Fibroblast of skin of left biceps (primary cell): ENCODE measurements at regions not wholly inside any gene's neighbourhood (a gene's known extent, or its start where the extent isn't known, plus 50 kb on each side); places are given as distances from the start of the nearest gene placed in this dataset.

Experiments used
- DNase-seq, 2 experiments: peaks; one replicate each; pipeline ENCODE4 v3.0.0-alpha.2; 2013; ENCODE audit warnings: low read depth in 2 of 2

DNA sequence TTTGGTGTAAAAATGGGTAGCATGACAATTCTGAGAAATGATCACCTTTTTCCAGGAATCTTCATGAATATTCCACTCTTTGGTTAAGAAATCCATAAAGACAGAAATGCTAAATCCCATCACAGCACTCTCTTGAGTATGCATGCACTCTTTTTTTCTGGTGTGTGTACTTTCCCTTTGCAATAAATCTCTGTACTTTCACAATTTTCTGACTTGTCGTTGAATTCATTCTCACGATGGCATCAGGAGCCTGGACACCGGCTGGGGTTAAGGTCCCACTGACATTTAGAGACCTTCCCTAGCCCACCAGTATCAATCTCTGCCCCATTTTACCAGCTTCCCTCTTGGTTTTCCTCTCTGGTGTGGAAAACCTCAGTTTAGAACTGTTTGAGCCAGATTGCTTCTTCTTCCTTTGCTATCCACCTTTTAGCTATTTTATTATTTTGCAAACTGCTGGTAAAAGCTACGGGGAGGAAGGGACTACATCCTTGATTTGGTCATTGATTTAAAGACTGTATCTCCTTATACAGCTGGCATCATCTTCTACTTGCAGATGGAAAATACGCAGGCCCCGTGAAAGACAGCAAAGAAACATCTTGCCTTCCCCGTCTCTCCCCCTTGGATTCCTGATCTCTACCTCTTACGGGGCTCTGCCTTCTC is 59.9 kb upstream of the ZFR start:
- no peak for DNase-seq

DNA sequence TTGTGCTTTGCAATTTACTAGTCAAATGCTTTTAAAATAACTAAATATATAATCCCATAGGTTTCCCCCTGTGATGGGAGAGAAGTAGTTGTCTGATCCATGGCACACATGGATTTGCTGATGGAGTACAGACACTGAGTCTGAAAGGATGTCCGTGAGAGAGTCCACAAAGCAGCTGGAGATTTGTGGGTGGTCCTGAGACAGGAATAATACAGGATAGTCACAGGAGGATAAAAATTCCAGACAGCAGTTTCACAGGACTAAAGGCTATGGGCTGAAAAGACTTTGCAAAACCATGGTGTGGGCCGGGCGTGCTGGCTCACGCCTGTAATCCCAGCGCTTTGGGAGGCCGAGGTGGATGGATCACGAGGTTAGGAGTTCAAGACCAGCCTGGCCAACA is 58.7 kb upstream of the ZFR start:
- no peak for DNase-seq

DNA sequence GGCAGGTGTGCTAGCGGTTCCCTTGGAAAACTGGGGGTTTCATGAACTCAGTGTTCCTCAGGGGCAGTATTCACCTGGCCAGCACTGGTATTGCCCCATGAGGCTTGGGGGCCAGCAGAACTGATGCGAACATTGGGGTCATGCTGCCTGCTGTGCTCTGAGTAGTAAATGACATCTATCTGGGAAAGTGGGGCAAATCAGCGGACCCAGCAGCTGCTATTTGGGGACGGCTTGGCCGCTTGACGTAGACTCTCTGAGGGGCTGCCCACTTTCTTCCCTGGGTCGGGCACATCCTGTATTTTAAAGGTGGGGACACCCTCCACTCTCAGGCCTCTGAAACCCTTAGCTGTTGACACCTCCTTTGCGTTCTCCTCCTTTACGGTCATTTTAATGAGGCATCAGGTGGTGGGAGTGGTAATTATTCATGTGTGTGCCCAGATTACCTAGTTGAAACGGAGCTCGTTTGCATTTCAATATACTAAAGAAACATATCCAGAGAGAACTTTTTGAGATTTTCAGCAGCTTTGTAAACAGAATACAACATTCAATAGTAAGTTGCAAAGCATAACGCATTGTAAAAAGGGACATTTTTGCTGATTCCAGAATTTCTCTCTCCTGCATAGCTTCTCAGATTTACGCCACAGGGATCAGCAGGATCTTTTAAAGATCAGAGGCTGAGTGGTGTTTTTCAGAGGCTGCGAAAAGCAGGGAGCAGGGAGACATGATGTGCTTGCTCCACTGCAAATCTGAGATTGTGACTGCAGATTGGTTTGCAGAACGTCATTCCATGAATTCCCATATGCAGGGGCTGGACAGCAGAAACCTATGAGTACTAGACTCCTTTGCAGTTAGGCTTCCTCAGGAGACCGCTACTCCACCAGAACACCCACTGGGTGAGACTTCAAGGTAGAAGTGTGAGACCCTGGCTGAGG is 56.8 kb upstream of the ZFR start:
- DNase-seq: no peak

DNA sequence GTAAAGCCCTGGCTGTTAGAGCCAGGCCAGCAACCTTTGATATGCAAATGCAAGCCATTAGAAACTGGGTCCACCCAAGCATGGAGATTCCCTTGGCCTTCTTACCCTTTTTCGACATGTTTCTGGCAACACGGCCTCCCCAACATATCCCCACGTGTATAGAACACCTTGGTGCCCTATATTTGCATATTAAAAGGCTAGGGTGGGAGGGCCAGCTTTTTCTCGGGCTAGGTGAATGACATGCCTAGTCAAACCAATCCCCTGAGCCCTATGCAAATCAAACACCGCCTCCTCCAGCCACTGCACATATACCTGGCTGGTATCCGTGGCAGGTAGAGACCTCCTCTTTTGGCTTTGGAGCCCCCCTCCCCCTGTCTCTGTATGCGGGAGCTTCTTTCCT is 55.6 kb upstream of the ZFR start:
- DNase-seq: no peak

DNA sequence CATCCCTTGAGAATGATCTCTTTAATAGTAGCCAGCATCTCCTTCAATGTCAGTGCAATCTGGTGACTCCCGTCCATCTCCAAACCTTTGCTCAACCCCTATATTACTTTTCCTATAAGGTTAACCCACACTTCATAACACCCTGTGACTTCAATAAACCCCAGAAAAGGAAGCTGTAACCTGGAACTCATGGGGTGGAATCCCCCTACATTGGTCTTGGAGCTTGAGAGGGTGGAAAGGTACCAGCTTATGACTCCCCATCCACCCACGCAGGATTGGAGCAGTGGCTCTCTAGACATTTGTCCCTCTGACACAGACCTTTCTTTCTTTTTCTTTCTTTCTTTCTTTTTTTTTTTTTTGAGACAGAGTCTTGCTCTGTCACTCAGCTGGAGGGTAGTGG is 54.7 kb upstream of the ZFR start:
- no peak for DNase-seq

DNA sequence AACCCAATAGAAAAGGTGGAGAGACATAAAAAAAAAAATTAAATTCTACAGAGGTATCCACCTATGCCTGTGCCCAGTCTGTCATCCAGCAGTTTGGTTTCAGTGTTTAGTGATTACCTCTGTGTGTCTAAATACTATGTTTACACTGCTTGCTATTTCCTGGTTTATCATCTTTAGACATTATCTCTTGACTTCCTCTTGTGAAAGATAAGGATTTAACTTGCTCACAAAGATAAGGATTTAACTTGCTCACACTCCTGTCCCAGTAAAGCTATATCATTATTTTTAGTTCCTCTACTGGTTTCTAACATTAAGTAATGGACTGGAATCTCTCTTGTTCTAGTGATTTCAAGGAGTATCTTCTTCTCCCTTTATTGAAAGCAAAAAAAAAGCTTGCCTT is 53.9 kb upstream of the ZFR start:
- no peak for DNase-seq

DNA sequence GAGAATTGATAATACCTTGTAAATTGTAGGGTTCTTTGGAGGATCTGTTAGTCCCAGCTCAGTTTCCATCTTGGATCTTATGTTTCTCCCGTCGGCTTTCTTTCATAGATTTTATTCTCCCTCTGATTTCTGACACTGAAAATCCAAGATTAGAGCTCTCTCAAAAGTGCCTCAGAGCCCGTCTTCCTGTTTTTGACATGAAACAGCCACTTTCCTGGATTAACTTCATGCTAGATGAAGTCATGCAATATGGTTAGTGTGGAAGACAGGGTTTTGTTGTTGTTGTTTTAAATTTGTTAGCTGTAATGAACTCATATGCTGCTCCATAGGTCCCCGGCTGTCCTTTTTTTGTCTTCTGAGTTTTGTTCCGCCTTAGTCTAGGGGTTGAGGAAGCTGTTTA is 51.6 kb upstream of the ZFR start:
- no peak for DNase-seq

DNA sequence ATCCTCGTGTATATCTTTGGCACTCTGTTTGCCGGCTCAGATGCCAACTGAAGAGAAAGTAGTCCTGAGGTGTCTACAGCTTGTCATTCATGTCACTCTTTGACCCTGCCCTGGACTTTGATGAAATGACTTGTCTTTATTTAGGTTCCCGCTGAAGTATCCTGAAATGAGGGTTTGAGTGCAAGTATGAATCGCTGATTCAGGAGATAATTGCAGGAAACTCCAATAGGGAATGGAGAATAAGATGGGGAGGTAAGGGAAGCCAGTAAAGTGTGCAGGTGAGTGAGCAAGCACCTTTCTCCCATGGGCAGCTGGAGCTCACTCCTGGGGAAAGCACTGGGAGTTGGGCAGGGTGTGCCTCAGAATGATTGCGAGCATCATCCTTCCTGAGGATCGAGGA is 50.3 kb upstream of the ZFR start:
- DNase-seq: no peak
